ENCODE measurements at regions not wholly inside any gene's neighbourhood (a gene's known extent, or its start where the extent isn't known, plus 50 kb on each side); places are given as distances from the start of the nearest gene placed in this dataset.

DNA sequence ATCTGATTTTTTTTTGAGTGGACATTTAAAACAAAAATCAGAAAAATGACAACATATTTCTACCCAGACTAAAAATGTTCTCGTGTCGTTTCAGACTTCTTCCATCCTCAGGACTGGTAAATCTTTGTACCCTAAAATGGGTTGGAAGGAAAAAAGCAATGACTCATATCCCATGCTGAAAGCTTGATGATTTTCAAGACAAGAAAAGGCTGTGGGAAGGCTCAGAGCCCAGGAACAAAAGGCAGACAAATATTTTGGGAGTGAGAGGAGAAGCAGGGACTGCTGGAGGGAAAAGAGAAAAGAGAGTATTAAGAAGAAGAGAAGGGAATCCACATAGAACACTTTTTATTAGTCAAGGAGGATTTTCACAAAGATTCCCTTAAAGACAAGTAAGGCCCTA, 77.1 kb upstream of the CTAGE1 start (continued):
- TF ChIP-seq, protein P1, sequence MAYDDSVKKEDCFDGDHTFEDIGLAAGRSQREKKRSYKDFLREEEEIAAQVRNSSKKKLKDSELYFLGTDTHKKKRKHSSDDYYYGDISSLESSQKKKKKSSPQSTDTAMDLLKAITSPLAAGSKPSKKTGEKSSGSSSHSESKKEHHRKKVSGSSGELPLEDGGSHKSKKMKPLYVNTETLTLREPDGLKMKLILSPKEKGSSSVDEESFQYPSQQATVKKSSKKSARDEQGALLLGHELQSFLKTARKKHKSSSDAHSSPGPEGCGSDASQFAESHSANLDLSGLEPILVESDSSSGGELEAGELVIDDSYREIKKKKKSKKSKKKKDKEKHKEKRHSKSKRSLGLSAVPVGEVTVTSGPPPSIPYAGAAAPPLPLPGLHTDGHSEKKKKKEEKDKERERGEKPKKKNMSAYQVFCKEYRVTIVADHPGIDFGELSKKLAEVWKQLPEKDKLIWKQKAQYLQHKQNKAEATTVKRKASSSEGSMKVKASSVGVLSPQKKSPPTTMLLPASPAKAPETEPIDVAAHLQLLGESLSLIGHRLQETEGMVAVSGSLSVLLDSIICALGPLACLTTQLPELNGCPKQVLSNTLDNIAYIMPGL (CRISPR knock-in tag; IDR thresholded peaks at IDR 0.05) = no peak
- TF ChIP-seq, protein P2, sequence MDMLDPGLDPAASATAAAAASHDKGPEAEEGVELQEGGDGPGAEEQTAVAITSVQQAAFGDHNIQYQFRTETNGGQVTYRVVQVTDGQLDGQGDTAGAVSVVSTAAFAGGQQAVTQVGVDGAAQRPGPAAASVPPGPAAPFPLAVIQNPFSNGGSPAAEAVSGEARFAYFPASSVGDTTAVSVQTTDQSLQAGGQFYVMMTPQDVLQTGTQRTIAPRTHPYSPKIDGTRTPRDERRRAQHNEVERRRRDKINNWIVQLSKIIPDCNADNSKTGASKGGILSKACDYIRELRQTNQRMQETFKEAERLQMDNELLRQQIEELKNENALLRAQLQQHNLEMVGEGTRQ (CRISPR knock-in tag; IDR thresholded peaks at IDR 0.05) = no peak
- TF ChIP-seq, protein P3, sequence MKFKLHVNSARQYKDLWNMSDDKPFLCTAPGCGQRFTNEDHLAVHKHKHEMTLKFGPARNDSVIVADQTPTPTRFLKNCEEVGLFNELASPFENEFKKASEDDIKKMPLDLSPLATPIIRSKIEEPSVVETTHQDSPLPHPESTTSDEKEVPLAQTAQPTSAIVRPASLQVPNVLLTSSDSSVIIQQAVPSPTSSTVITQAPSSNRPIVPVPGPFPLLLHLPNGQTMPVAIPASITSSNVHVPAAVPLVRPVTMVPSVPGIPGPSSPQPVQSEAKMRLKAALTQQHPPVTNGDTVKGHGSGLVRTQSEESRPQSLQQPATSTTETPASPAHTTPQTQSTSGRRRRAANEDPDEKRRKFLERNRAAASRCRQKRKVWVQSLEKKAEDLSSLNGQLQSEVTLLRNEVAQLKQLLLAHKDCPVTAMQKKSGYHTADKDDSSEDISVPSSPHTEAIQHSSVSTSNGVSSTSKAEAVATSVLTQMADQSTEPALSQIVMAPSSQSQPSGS (CRISPR knock-in tag; IDR thresholded peaks at IDR 0.05; ENCODE audit: borderline replicate concordance, low read depth) = no peak
- TF ChIP-seq, protein P4, sequence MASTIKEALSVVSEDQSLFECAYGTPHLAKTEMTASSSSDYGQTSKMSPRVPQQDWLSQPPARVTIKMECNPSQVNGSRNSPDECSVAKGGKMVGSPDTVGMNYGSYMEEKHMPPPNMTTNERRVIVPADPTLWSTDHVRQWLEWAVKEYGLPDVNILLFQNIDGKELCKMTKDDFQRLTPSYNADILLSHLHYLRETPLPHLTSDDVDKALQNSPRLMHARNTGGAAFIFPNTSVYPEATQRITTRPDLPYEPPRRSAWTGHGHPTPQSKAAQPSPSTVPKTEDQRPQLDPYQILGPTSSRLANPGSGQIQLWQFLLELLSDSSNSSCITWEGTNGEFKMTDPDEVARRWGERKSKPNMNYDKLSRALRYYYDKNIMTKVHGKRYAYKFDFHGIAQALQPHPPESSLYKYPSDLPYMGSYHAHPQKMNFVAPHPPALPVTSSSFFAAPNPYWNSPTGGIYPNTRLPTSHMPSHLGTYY (CRISPR knock-in tag; IDR thresholded peaks at IDR 0.05) = no peak
- TF ChIP-seq MXD4 (CRISPR knock-in tag; IDR thresholded peaks at IDR 0.05; ENCODE audit: borderline replicate concordance) (no peak), NFYB (CRISPR knock-in tag; conservative IDR thresholded peaks at IDR 0.05; ENCODE audit: low read depth) (no peak), ZNF263 (CRISPR knock-in tag; IDR thresholded peaks at IDR 0.05; ENCODE audit: low read depth) (no peak), IRF2 (CRISPR knock-in tag; IDR thresholded peaks at IDR 0.05; ENCODE audit: borderline replicate concordance, low read depth) (no peak), NR1H2 (CRISPR knock-in tag; IDR thresholded peaks at IDR 0.05) (no peak)

DNA sequence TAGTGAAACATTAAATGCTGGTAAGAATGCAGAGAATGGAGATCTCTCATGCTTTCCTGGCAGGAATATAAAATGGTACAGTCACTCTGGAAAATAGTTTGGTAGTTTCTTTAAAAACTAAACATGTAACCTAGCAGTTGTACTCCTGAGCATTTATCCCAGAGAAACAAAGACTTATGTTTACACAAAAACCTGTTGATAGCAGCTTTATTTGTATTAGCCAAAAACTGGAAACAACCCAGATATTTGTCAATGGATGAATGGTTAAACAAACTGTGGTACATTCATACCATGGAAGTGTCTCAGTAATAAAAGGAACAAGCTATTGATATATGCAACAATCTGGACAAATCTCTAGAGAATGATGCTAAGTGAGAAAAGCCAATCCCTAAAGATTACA, 81.7 kb upstream of the CTAGE1 start:
- Mint-ChIP-seq H3K27me3 (ENCODE audit: low read depth) (no peaks in the 10 kb centered on the region; the same call in 1 of the 2 replicates), H3K4me1 (no peaks in the 10 kb centered on the region), H3K4me3 (no peak overlapping the region), H3K9me3 (peaks cover 54% of the 10 kb centered on the region), H3K36me3 (peaks cover 10% of the 10 kb centered on the region), H3K27ac (no peak overlapping the region)
- POLR2A ChIA-PET = no interaction called here
- ATAC-seq = no peak
- no peak for DNase-seq (ENCODE audit: low spot score)
- CTCF ChIA-PET = no interaction called here
- no peak for TF ChIP-seq ZNF232 (CRISPR knock-in tag; IDR thresholded peaks at IDR 0.05)
- TF ChIP-seq SMAD4 (CRISPR knock-in tag; IDR thresholded peaks at IDR 0.05) = no peak
- no peak for TF ChIP-seq ESRRA (CRISPR knock-in tag; IDR thresholded peaks at IDR 0.05; ENCODE audit: borderline replicate concordance)
- TF ChIP-seq TEAD1 (CRISPR knock-in tag; IDR thresholded peaks at IDR 0.05) = no peak
- TF ChIP-seq ELF4 (CRISPR knock-in tag; IDR thresholded peaks at IDR 0.05; ENCODE audit: low read depth) = no peak
- TF ChIP-seq, protein P5, sequence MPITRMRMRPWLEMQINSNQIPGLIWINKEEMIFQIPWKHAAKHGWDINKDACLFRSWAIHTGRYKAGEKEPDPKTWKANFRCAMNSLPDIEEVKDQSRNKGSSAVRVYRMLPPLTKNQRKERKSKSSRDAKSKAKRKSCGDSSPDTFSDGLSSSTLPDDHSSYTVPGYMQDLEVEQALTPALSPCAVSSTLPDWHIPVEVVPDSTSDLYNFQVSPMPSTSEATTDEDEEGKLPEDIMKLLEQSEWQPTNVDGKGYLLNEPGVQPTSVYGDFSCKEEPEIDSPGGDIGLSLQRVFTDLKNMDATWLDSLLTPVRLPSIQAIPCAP (CRISPR knock-in tag; IDR thresholded peaks at IDR 0.05) = no peak

DNA sequence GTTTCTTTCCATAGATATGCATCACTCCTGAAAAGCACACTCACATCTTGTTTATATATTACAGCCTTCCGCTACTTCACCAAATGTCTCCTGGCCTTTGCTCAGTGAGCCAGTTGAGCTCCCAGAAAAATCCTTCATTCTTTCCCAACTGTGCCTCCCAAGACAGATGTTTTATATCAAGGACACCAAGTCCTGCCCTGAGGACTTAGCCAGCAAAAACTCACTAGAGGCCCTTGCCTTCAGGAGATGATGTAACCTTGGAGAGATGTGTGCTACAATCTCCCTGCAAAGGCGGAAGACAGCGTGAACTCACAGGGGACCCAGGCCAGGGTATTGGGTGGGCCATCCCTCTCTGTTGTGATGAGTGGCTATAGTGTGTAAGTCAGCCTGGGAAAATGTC, 86.1 kb upstream of the CTAGE1 start:
- peaks cover 23% of the 10 kb centered on the region for H3K9me3 Mint-ChIP-seq
- CTCF ChIA-PET = no interaction called here
- no peaks in the 10 kb centered on the region for H3K27me3 Mint-ChIP-seq (ENCODE audit: low read depth)
- DNase-seq (ENCODE audit: low spot score) = no peak
- POLR2A ChIA-PET = no interaction called here
- ATAC-seq = no peak
- no peak overlapping the region for H3K27ac Mint-ChIP-seq
- no peaks in the 10 kb centered on the region for H3K4me1 Mint-ChIP-seq
- no peak for TF ChIP-seq NFYB (CRISPR knock-in tag; conservative IDR thresholded peaks at IDR 0.05; ENCODE audit: low read depth)
- TF ChIP-seq, protein P6, sequence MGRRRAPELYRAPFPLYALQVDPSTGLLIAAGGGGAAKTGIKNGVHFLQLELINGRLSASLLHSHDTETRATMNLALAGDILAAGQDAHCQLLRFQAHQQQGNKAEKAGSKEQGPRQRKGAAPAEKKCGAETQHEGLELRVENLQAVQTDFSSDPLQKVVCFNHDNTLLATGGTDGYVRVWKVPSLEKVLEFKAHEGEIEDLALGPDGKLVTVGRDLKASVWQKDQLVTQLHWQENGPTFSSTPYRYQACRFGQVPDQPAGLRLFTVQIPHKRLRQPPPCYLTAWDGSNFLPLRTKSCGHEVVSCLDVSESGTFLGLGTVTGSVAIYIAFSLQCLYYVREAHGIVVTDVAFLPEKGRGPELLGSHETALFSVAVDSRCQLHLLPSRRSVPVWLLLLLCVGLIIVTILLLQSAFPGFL (CRISPR knock-in tag; IDR thresholded peaks at IDR 0.05; ENCODE audit: borderline replicate concordance) = no peak
- H3K4me3 Mint-ChIP-seq = no peak overlapping the region
- peaks cover 3% of the 10 kb centered on the region; the same call in 1 of the 2 replicates for H3K36me3 Mint-ChIP-seq

Measured in WTC11 (cell line).